Heart right ventricle (tissue), 16 donors: ENCODE measurements at regions not wholly inside any gene's neighbourhood (a gene's known extent, or its start where the extent isn't known, plus 50 kb on each side); places are given as distances from the start of the nearest gene placed in this dataset.
"Not testable (repeated sequence)": the region's sequence is repeated elsewhere in the genome, so short reads cannot be mapped to it uniquely, and the experiment has no call there.

Experiments
- ATAC-seq, 8 donors: fragments of 200-7000 bp; cut with Tn5 transposase; one replicate each; pipeline ENCODE4 v1.9.1; 2020; ENCODE audit warnings: mild to moderate bottlenecking in 8 of 8, moderate library complexity in 8 of 8, moderate number of reproducible peaks in 1 of 8
- DNase-seq, 2 donors: peaks; one replicate each; pipeline ENCODE4 v3.0.0-alpha.2; 2020
- H3K27ac ChIP-seq, 10 donors: fragments of 200-600 bp; sonication (generic) in 2 of 10; one replicate each; pipeline versions ENCODE4 v1.5.0 to v1.8.0; 2020 to 2022; ENCODE audit warnings: mild to moderate bottlenecking in 3 of 10
- H3K27me3 ChIP-seq, 7 donors: fragments of 200-600 bp; one replicate each; pipeline ENCODE4 v1.8.0; 2021 to 2022; ENCODE audit warnings: mild to moderate bottlenecking in 2 of 7
- H3K36me3 ChIP-seq, 9 donors: fragments of 200-600 bp; sonication (generic) in 1 of 9; one replicate each; pipeline versions ENCODE4 v1.5.0 to v1.8.0; 2020 to 2022; ENCODE audit warnings: mild to moderate bottlenecking in 2 of 9
- H3K4me1 ChIP-seq, 9 donors: fragments of 200-600 bp; sonication (generic) in 1 of 9; one replicate each; pipeline versions ENCODE4 v1.5.0 to v1.8.0; 2020 to 2022; ENCODE audit warnings: mild to moderate bottlenecking in 4 of 9
- H3K4me3 ChIP-seq, 10 donors: fragments of 200-600 bp; sonication (generic) in 2 of 10; one replicate each; pipeline versions ENCODE4 v1.5.0 to v1.8.0; 2020 to 2022; ENCODE audit warnings: mild to moderate bottlenecking in 7 of 10, moderate library complexity in 2 of 10
- H3K9me3 ChIP-seq, 11 donors: fragments of 200-600 bp in 10 of 11; sonication (generic) in 2 of 11; one replicate each; pipeline versions ENCODE4 v1.5.0 to v1.8.0; 2013 to 2022; ENCODE audit warnings: mild to moderate bottlenecking in 2 of 11, control low read depth in 1 of 11, moderate library complexity in 1 of 11
- WGBS, 2 donors: extraction: QIAGEN DNeasy Blood & Tissue Kit; methylation state at CpG; one replicate each; pipeline ENCODE4 v1.1.7; 2013; ENCODE audit warnings: inconsistent platforms in 1 of 2; 5-methylcytosine and 5-hydroxymethylcytosine counted together
- intact Hi-C, 10 donors: fragments of 100-400 bp; cut with DNase I; formaldehyde crosslinking; loops; one replicate each; pipeline versions ENCODE4 v1.11.1 to v1.14.2; 2022
- TF ChIP-seq, protein P1 (sequence below), 9 donors: fragments of 200-600 bp; sonication (generic) in 2 of 9; IDR thresholded peaks; one replicate each; pipeline versions ENCODE4 v1.5.0 to v1.8.0; 2021 to 2022; ENCODE audit warnings: antibody characterized with exemption in 9 of 9, mild to moderate bottlenecking in 5 of 9, moderate library complexity in 1 of 9
- donor health status: Arrhythmogenic right ventricular cardiomyopathy.
- donor health status: ischemic (EF 13 %, LVEDD 7.1; RV severe dilation, severe dysfunction).
- donor health status: healthy with polysubstance abuse.
- donor health status: DM: no; HTN: yes; CAD: no.
- donor health status: DM: no; HTN: no; CAD: no.
- donor health status: ischemic (EF 25% LVEDD 6.9; RV normal size, moderate dysfunction).
- donor health status: ischemic (EF 25% LVEDD 5.7; RV mildly dilated, moderate dysfunction).
- donor health status: healthy.
- donor health status: DM: yes; HTN: yes; CAD: no.
- donor health status: Ischemic cardiomyopathy.
- donor health status: ischemic (EF 35%, LVEDD 5.7; RV mildly dilated, moderate dysfunction).
- donor health status: nonischemic (EF 11% LVEDD 7.7; RV severe dilation, severe dysfunction).
- donor health status: DM: yes; HTN: yes; CAD: no.
- donor health status: PGD.
- donor health status: ischemic (EF 29% LVEDD 5.4; RV normal size, mild dysfunction).
- donor health status: nonischemic (EF 23%, LVEDD 6.1; RV moderate dilation, normal function).

DNA sequence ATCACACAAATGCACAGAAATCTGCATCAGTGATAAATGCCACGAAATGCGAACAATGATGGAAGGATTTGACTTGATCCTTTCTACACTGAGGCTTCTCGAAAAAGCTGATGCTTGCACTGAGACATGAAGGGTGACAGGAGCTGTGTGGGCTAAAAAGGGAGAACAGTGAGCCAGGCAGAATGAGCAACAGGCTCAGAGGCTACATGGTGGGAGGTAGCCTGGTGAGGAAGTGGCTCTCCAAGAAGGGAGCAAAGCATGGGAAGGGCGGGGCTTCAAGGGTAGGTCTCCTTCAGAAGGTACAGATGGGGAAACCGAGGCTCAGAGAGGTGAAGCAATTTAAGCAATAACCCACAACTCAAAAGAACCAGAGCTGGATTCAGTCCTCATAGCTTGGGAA, 82.4 kb downstream of the TRIM43 start:
- Histone ChIP-seq H3K4me3 (no peak overlapping the region), H3K27me3 (no peaks in the 10 kb centered on the region), H3K27ac (no peak overlapping the region), H3K9me3 (no peaks in the 10 kb centered on the region), H3K36me3 (no peaks in the 10 kb centered on the region), H3K4me1 (peaks cover 0 to 16% (median 13%) of the 10 kb centered on the region in 9 donors)
- TF ChIP-seq, protein P1, sequence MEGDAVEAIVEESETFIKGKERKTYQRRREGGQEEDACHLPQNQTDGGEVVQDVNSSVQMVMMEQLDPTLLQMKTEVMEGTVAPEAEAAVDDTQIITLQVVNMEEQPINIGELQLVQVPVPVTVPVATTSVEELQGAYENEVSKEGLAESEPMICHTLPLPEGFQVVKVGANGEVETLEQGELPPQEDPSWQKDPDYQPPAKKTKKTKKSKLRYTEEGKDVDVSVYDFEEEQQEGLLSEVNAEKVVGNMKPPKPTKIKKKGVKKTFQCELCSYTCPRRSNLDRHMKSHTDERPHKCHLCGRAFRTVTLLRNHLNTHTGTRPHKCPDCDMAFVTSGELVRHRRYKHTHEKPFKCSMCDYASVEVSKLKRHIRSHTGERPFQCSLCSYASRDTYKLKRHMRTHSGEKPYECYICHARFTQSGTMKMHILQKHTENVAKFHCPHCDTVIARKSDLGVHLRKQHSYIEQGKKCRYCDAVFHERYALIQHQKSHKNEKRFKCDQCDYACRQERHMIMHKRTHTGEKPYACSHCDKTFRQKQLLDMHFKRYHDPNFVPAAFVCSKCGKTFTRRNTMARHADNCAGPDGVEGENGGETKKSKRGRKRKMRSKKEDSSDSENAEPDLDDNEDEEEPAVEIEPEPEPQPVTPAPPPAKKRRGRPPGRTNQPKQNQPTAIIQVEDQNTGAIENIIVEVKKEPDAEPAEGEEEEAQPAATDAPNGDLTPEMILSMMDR (IDR thresholded peaks at IDR 0.05) = no peak
- DNase-seq (no peak), ATAC-seq (no peak)
- 76 to 80% methylated on average over 5 of the region's 5 CpGs for WGBS, 2 donors
- intact Hi-C loops = no loop called here

DNA sequence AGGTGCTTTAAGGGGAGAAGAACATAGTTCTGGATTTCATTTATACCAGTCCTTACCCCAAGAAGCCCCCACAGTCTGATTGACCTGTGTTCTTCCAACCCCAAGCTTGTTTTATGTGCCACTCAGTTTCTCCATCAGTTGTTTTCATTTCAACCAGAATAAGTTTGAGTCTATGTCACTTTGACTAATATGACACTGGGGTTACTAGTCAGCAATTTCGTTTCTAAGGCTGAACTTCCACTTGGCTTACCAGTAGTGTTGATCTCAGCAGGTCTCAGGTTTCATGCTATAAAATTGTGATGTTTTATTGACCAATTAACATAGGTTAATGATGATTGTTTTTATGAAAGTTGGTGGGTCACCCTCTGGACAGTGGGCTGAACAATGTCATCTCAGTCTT, 84.8 kb downstream of the TRIM43 start:
- H3K36me3 ChIP-seq, ATAC-seq, H3K9me3 ChIP-seq, DNase-seq, H3K4me3 ChIP-seq, H3K27me3 ChIP-seq, H3K27ac ChIP-seq, intact Hi-C loops, H3K4me1 ChIP-seq: not testable (repeated sequence)
- WGBS, 2 donors = 54 to 76% methylated on average over 1 of the region's 1 CpG

DNA sequence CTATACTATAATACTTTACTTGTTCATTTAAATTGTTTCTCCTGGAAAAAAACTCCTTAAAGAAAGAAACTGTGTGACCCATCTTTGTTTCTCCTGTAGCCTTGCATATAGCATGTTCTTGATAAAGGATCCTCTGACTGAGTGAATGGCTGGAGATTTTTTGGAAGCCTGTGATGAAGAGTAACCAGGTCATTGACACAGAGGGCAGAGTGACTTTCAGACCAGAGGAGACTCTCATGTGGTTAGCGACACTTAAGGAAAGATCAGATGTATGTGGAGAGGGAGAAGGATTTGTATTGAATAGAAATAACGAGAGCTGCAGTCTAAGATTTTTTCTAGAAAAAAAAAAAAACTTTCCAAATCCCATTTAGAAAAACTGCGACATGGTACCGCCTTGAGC, 85.5 kb downstream of the TRIM43 start:
- H3K36me3 ChIP-seq = no peaks in the 10 kb centered on the region
- H3K27me3 ChIP-seq = no peaks in the 10 kb centered on the region
- no peak overlapping the region for H3K4me3 ChIP-seq
- no peaks in the 10 kb centered on the region for H3K9me3 ChIP-seq
- H3K4me1 ChIP-seq = peaks cover 0 to 12% (median 0%) of the 10 kb centered on the region in 9 donors
- DNase-seq (no peak), ATAC-seq (no peak)
- TF ChIP-seq, protein P1 (IDR thresholded peaks at IDR 0.05) = no peak
- WGBS, 2 donors = 93% methylated on average over 4 of the region's 4 CpGs
- no peak overlapping the region for H3K27ac ChIP-seq
- intact Hi-C loops = no loop called here

DNA sequence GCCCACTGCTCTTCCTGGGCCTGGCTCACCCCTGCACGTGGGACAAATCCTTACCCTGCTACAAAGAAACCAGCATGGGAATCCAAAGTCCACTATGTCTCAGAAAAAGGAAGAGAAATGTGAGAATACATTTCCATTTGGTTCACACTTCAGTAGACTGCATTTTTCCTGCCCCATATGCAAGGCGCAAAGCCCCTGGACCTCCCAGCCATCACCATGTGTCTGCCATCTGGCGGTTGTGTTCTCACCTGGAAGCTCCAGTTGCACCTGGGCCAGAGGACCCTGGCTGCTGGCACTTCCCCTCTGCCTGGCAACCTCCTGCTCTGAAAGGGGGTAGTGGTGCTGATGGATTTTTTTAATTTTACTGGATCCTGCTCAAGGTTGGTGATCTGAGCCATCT, 86.0 kb downstream of the TRIM43 start:
- H3K4me1 ChIP-seq = peaks cover 0 to 17% (median 2%) of the 10 kb centered on the region in 9 donors
- ATAC-seq, intact Hi-C loops, H3K36me3 ChIP-seq, H3K27ac ChIP-seq, H3K9me3 ChIP-seq, DNase-seq, H3K27me3 ChIP-seq, H3K4me3 ChIP-seq: not testable (repeated sequence)
- 75% methylated on average over 3 of the region's 3 CpGs for WGBS, 2 donors

DNA sequence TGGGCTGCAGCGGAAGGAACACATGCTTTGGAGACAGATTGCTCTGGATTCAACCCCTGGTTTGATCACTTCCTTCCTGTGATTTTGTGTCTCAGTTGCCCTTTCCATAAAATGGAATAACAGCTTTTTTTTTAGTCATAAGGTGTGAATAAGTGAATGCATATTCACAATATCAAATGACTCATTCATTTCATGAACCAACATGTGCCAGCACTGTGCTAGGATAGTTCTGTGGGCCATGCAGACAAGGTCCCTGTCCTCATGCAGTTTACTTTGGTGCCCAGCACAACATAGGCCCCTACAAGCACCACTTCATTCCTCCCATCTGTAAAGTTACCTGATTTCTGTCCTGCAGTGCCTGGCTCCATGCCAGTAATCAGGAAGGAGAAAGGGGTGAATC, 89.4 kb downstream of the TRIM43 start:
- H3K4me3 ChIP-seq, intact Hi-C loops, H3K27me3 ChIP-seq, H3K36me3 ChIP-seq, H3K27ac ChIP-seq, H3K9me3 ChIP-seq, DNase-seq: not testable (repeated sequence)
- peak in 2 of 8 donors; percentile 11 to 32 for ATAC-seq
- H3K4me1 ChIP-seq = peaks cover 0 to 23% (median 7%) of the 10 kb centered on the region in 9 donors
- 88 to 94% methylated on average over 1 of the region's 1 CpG for WGBS, 2 donors

DNA sequence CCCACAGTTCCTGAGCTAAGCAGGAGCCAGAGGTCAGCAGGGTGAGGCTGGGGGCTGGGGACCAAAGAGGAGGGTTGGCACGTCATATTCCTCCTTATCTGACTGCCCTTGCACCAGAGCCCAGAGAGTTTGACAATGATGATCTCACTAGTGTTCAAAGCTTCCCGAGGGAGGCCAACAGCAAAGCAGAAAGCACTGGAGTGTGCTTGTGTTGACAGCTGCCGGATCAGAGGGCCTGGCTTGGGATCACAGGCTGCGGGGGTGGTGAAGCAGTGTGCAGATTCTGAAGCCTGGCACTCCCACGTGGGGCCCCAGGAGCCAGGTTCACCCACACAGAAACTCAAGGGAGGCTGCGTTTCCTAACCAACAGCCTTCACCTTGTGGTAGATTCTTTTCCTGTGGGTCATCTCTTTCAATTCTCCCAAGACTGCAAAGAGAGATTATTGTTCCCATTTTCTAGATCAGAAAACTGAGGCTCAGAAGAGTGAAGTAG, 89.8 kb downstream of the TRIM43 start:
- H3K9me3 ChIP-seq, H3K27me3 ChIP-seq, intact Hi-C loops, H3K4me3 ChIP-seq, DNase-seq, H3K27ac ChIP-seq, H3K36me3 ChIP-seq: not testable (repeated sequence)
- H3K4me1 ChIP-seq = peaks cover 0 to 23% (median 7%) of the 10 kb centered on the region in 9 donors
- peak; percentile 25 to 93 (median 76) for ATAC-seq
- 10 to 23% methylated on average over 6 of the region's 6 CpGs for WGBS, 2 donors

DNA sequence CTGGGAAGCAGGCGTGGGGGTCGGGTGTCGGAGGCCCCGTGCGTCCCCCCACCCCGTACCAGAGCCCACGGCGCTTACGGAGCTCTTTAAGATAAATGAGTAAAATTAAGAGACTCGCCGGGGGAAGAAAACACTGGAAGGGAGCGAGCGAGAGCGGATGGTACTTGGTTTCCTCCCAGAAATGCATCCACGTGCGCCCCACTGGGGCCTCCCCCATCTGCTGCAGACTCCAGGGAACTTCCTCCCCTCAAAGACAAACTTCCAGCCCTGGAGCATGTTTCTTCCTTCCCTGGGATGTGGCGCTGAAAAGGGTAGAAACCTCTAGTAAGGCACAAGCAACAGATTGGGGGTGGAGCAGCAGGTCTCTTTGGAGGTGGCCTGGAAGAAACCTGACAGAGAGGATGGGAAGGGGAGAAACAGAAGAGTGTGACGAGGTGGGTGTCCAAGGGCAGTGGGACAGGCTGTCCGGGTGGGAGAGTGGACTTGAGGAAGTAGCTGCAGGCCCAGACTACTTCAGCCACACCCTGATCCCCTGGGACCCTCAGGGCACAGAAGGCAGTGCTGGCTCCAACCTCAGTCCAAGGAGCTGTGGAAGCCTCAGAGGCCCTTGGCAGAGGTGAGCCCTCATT, 91.2 kb downstream of the TRIM43 start:
- ATAC-seq (peak; percentile 22 to 54 (median 28)), DNase-seq (peak in 1 of 2 donors; percentile 29)
- H3K36me3 ChIP-seq, H3K9me3 ChIP-seq, H3K27me3 ChIP-seq, intact Hi-C loops: not testable (repeated sequence)
- Histone ChIP-seq H3K27ac (peak overlapping the region; percentile 50 to 79 (median 74)), H3K4me3 (peak overlapping the region in 9 of 10 donors; percentile 22 to 55 (median 48)), H3K4me1 (peaks cover 0 to 23% (median 7%) of the 10 kb centered on the region in 9 donors)
- WGBS, 2 donors = 7 to 8% methylated on average over 19 of the region's 19 CpGs
